Astrocyte (in vitro differentiated cells and primary cell): ENCODE measurements at regions not wholly inside any gene's neighbourhood (a gene's known extent, or its start where the extent isn't known, plus 50 kb on each side); places are given as distances from the start of the nearest gene placed in this dataset.

ENCODE experiments used
- DNase-seq: peaks from one replicate; pipeline ENCODE4 v3.0.0-alpha.2; 2010; ENCODE audit warnings: low read depth
- FAIRE-seq: peaks from 2 replicates; lab custom pipeline; 2011; peaks lifted over from hg19 to GRCh38; lab: Jason Lieb, UNC
- H2AFZ ChIP-seq: 2 replicates; pipeline ENCODE4 v1.6.0; 2012; ENCODE audit warnings: low read depth, low read length, inconsistent platforms
- H3K27ac ChIP-seq: 2 replicates; pipeline ENCODE4 v1.5.1; 2011; ENCODE audit warnings: low read depth, low read length, inconsistent platforms
- H3K27me3 ChIP-seq: 2 replicates; pipeline ENCODE4 v1.6.0; 2011; ENCODE audit warnings: low read length, inconsistent platforms; ENCODE audit not compliant: insufficient read depth
- H3K36me3 ChIP-seq: 2 replicates; pipeline ENCODE4 v1.5.1; 2011; ENCODE audit warnings: low read length, inconsistent platforms; ENCODE audit not compliant: insufficient read depth
- H3K4me1 ChIP-seq: 2 replicates; pipeline ENCODE4 v1.5.1; 2011; ENCODE audit warnings: low read length, inconsistent platforms; ENCODE audit not compliant: insufficient read depth
- H3K4me2 ChIP-seq: 2 replicates; pipeline ENCODE4 v1.6.0; 2012; ENCODE audit warnings: low read length, inconsistent platforms
- H3K4me3 ChIP-seq: 2 replicates; pipeline ENCODE4 v1.5.1; 2011; ENCODE audit warnings: low read depth, mild to moderate bottlenecking, low read length, inconsistent platforms; ENCODE audit not compliant: insufficient read depth
- H3K79me2 ChIP-seq: 2 replicates; pipeline ENCODE4 v1.6.0; 2012; ENCODE audit warnings: mild to moderate bottlenecking, low read length, inconsistent platforms; ENCODE audit not compliant: insufficient read depth
- H3K9ac ChIP-seq: 2 replicates; pipeline ENCODE4 v1.6.0; 2012; ENCODE audit warnings: mild to moderate bottlenecking, low read length, inconsistent platforms
- H3K9me3 ChIP-seq: 2 replicates; pipeline ENCODE4 v1.5.1; 2012; ENCODE audit warnings: low read depth, mild to moderate bottlenecking, low read length, inconsistent platforms; ENCODE audit not compliant: insufficient read depth
- H4K20me1 ChIP-seq: 2 replicates; pipeline ENCODE4 v1.6.0; 2012; ENCODE audit warnings: low read length, inconsistent platforms; ENCODE audit not compliant: insufficient read depth
- H3K27ac Mint-ChIP-seq: one replicate; pipeline ENCODE4 v1.8.0; 2021; ENCODE audit warnings: mild to moderate bottlenecking, mixed read lengths; ENCODE audit not compliant: unreplicated experiment
- H3K27me3 Mint-ChIP-seq: one replicate; pipeline ENCODE4 v1.8.0; 2021; ENCODE audit warnings: low read depth, mixed read lengths; ENCODE audit not compliant: unreplicated experiment
- H3K36me3 Mint-ChIP-seq: one replicate; pipeline ENCODE4 v1.8.0; 2021; ENCODE audit warnings: low read depth, mixed read lengths; ENCODE audit not compliant: unreplicated experiment
- H3K4me1 Mint-ChIP-seq: one replicate; pipeline ENCODE4 v1.8.0; 2021; ENCODE audit warnings: low read depth, mixed read lengths; ENCODE audit not compliant: unreplicated experiment
- H3K4me3 Mint-ChIP-seq: one replicate; pipeline ENCODE4 v1.8.0; 2021; ENCODE audit warnings: mild to moderate bottlenecking, moderate library complexity, mixed read lengths; ENCODE audit not compliant: unreplicated experiment
- H3K9me3 Mint-ChIP-seq: one replicate; pipeline ENCODE4 v1.8.0; 2021; ENCODE audit warnings: mild to moderate bottlenecking, mixed read lengths; ENCODE audit not compliant: unreplicated experiment
- EZH2 ChIP-seq: IDR thresholded peaks from 2 replicates; pipeline ENCODE4 v1.6.1; 2012; ENCODE audit warnings: mild to moderate bottlenecking, low read length, inconsistent platforms; ENCODE audit not compliant: insufficient read depth
- TF ChIP-seq, protein P1 (sequence below): IDR thresholded peaks from 2 replicates; pipeline ENCODE4 v1.5.1; 2011; ENCODE audit warnings: low read depth, mild to moderate bottlenecking, inconsistent platforms, low read length, moderate library complexity; ENCODE audit not compliant: insufficient read depth

DNA sequence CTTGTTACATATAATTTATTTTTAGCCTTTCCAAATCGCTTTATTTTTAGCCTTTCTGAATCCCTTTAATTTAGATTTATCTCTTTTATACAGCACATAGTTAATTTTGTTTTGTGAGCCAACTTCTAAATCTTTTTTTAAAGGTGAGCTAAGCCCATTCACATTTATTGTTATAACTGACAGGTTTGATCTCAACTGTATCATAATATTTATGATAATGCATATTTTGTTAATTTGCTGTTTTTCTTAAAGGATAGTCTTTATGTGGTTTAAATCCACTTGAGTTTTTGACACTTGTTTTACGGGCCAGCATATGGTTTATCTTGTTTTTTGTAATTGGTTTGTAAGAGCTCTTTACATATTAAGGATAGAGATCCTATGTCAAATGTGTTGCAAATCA is 177.8 kb upstream of the SMIM23 start:
- FAIRE-seq (no peak), DNase-seq (no peak)
- Histone ChIP-seq H3K4me3 (no peak overlapping the region), H3K4me2 (no peak overlapping the region), H3K79me2 (no peaks in the 10 kb centered on the region), H4K20me1 (no peaks in the 10 kb centered on the region), H3K27me3 (peaks cover 9% of the 10 kb centered on the region), H3K36me3 (no peaks in the 10 kb centered on the region), H3K9ac (no peak overlapping the region), H3K27ac (no peak overlapping the region), H3K9me3 (no peaks in the 10 kb centered on the region), H3K4me1 (no peaks in the 10 kb centered on the region), H2AFZ (no peak overlapping the region)
- Mint-ChIP-seq H3K27ac (no peak overlapping the region), H3K9me3 (peaks cover 6% of the 10 kb centered on the region), H3K36me3 (no peaks in the 10 kb centered on the region), H3K27me3 (peaks cover 32% of the 10 kb centered on the region), H3K4me3 (no peak overlapping the region), H3K4me1 (no peaks in the 10 kb centered on the region)
- TF ChIP-seq EZH2, result no peak
- TF ChIP-seq, protein P1, sequence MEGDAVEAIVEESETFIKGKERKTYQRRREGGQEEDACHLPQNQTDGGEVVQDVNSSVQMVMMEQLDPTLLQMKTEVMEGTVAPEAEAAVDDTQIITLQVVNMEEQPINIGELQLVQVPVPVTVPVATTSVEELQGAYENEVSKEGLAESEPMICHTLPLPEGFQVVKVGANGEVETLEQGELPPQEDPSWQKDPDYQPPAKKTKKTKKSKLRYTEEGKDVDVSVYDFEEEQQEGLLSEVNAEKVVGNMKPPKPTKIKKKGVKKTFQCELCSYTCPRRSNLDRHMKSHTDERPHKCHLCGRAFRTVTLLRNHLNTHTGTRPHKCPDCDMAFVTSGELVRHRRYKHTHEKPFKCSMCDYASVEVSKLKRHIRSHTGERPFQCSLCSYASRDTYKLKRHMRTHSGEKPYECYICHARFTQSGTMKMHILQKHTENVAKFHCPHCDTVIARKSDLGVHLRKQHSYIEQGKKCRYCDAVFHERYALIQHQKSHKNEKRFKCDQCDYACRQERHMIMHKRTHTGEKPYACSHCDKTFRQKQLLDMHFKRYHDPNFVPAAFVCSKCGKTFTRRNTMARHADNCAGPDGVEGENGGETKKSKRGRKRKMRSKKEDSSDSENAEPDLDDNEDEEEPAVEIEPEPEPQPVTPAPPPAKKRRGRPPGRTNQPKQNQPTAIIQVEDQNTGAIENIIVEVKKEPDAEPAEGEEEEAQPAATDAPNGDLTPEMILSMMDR, result no peak

DNA sequence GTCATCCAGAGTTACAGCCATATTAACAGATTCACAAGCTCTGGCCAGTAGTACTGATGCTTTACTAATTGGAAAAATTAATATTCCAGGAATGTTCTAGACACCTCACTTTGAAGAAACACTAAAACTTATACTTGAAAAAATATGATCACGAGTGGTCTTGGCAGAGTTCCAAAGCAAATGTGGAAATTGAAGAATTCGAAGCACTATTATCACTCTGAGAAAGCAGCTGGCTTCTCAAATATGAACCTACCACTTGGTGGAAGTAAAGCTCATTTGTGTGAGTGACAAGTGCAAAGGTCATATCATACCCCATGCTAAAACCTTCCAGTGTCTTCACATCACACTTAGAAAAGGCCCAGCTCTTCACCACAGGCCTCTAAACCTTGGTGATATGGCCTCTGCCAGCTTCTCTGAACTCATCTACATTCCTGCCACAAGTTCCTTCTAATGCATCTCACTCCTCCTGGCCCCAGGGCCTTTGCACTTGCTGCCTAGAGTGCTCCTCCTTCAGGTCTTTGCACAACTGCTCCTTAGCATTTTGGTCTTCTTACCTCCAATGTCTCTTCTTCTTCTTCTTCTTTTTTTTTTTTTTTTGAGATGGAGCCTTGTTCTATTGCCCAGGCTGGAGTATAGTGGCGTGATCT is 175.7 kb upstream of the SMIM23 start:
- Histone ChIP-seq H3K9ac (no peak overlapping the region), H3K27me3 (peaks cover 11% of the 10 kb centered on the region), H3K4me1 (no peaks in the 10 kb centered on the region), H3K4me2 (no peak overlapping the region), H3K27ac (no peak overlapping the region), H3K9me3 (no peaks in the 10 kb centered on the region), H3K4me3 (no peak overlapping the region), H3K79me2 (no peaks in the 10 kb centered on the region), H4K20me1 (no peaks in the 10 kb centered on the region), H2AFZ (no peak overlapping the region), H3K36me3 (no peaks in the 10 kb centered on the region)
- H3K36me3 Mint-ChIP-seq, result no peaks in the 10 kb centered on the region
- no peak overlapping the region for H3K4me3 Mint-ChIP-seq
- TF ChIP-seq EZH2, result no peak
- TF ChIP-seq, protein P1, result no peak
- peaks cover 9% of the 10 kb centered on the region for H3K9me3 Mint-ChIP-seq
- FAIRE-seq (no peak), DNase-seq (no peak)
- peaks cover 30% of the 10 kb centered on the region for H3K27me3 Mint-ChIP-seq
- no peak overlapping the region for H3K27ac Mint-ChIP-seq
- H3K4me1 Mint-ChIP-seq, result no peaks in the 10 kb centered on the region

DNA sequence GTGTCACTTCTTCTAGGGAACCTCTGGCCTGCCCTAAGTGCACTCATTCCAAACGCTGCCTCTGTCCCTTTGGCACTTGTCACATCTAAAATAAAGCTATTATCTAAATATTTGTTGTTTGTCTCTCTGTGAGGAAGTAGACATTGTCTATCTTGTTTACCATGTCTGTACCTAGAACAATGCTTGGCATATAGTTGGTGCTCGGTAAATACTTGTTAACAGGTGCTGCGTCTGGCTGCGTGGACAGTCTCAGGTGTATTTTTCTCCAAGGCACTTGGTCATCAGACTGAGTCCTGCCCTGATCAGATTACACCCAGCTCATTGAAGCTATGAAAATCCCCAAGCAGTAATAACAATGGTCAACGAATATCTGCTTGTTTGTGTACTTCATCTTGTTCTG is 174.9 kb upstream of the SMIM23 start:
- H3K9me3 ChIP-seq, result no peaks in the 10 kb centered on the region
- H2AFZ ChIP-seq, result no peak overlapping the region
- H3K4me1 ChIP-seq, result no peaks in the 10 kb centered on the region
- H3K9ac ChIP-seq, result no peak overlapping the region
- Mint-ChIP-seq H3K27ac (no peak overlapping the region), H3K36me3 (no peaks in the 10 kb centered on the region), H3K4me1 (no peaks in the 10 kb centered on the region), H3K9me3 (peaks cover 9% of the 10 kb centered on the region), H3K27me3 (peaks cover 36% of the 10 kb centered on the region), H3K4me3 (no peak overlapping the region)
- DNase-seq (no peak), FAIRE-seq (no peak)
- no peak overlapping the region for H3K27ac ChIP-seq
- peaks cover 15% of the 10 kb centered on the region for H3K27me3 ChIP-seq
- H3K36me3 ChIP-seq, result no peaks in the 10 kb centered on the region
- no peak overlapping the region for H3K4me3 ChIP-seq
- H3K79me2 ChIP-seq, result no peaks in the 10 kb centered on the region
- no peaks in the 10 kb centered on the region for H4K20me1 ChIP-seq
- no peak for TF ChIP-seq EZH2
- TF ChIP-seq, protein P1, result no peak
- no peak overlapping the region for H3K4me2 ChIP-seq
